Left ventricle myocardium superior (tissue), 1 donor: ENCODE measurements at regions not wholly inside any gene's neighbourhood (a gene's known extent, or its start where the extent isn't known, plus 50 kb on each side); places are given as distances from the start of the nearest gene placed in this dataset.
A peak's percentile ranks its signal among the peaks of the same experiment; 100 is the strongest.
"Not testable (repeated sequence)": the region's sequence is repeated elsewhere in the genome, so short reads cannot be mapped to it uniquely, and the experiment has no call there.

Experiments used
- ATAC-seq: fragments of 200-7000 bp; cut with Tn5 transposase; one replicate; pipeline ENCODE4 v1.9.1; 2020; ENCODE audit warnings: mild to moderate bottlenecking, moderate library complexity
- DNase-seq: peaks from one replicate; pipeline ENCODE4 v3.0.0-alpha.2; 2020
- intact Hi-C: fragments of 100-400 bp; cut with micrococcal nuclease; formaldehyde crosslinking; loops from one replicate; pipeline ENCODE4 v1.11.0; 2022
- donor health status: DM: no; HTN: yes; CAD: no; lungs with severe emphysema.

- intact Hi-C loops: no loop called here
- peak; percentile 75 for DNase-seq
- ATAC-seq: peak; percentile 90
Observed at GRCh38 chr10:11691319-11691755, 50.8 kb upstream of the ECHDC3 start.

- intact Hi-C loops: no loop called here
- ATAC-seq: no peak
- no peak for DNase-seq
Observed at GRCh38 chr10:11689945-11690736, 52.0 kb upstream of the ECHDC3 start.

GRCh38 chr10:11688448-11688795 lies 53.8 kb upstream of the ECHDC3 start:
- DNase-seq, ATAC-seq, intact Hi-C loops: not testable (repeated sequence)

GRCh38 chr10:11687779-11688447 lies 54.3 kb upstream of the ECHDC3 start:
- no peak for ATAC-seq
- intact Hi-C loops: no loop called here
- DNase-seq: no peak

GRCh38 chr10:11687357-11687771 lies 54.8 kb upstream of the ECHDC3 start:
- ATAC-seq (no peak), DNase-seq (no peak)
- intact Hi-C loops: no loop called here

- DNase-seq: peak; percentile 74
- ATAC-seq: peak; percentile 26
- intact Hi-C loops: no loop called here
Observed at GRCh38 chr10:11685787-11686218, 56.4 kb upstream of the ECHDC3 start.

GRCh38 chr10:11684717-11685645 lies 57.2 kb upstream of the ECHDC3 start:
- intact Hi-C loops: no loop called here
- peak; percentile 82 for ATAC-seq
- peak; percentile 80 for DNase-seq

GRCh38 chr10:11684341-11684716 lies 57.9 kb upstream of the ECHDC3 start:
- intact Hi-C loops, ATAC-seq, DNase-seq: not testable (repeated sequence)

- intact Hi-C loops: no loop called here
- no peak for ATAC-seq
- no peak for DNase-seq
Observed at GRCh38 chr10:11683529-11684320, 58.5 kb upstream of the ECHDC3 start.

- ATAC-seq (peak; percentile 24), DNase-seq (no peak)
- intact Hi-C loops: no loop called here
Observed at GRCh38 chr10:11682851-11683250, 59.3 kb upstream of the ECHDC3 start.

GRCh38 chr10:11682267-11682683 lies 59.9 kb upstream of the ECHDC3 start:
- intact Hi-C loops: no loop called here
- no peak for ATAC-seq
- no peak for DNase-seq

GRCh38 chr10:11680496-11680895 lies 61.7 kb upstream of the ECHDC3 start:
- DNase-seq (no peak), ATAC-seq (no peak)
- intact Hi-C loops: no loop called here

GRCh38 chr10:11679946-11680345 lies 62.2 kb upstream of the ECHDC3 start:
- intact Hi-C loops: no loop called here
- ATAC-seq (no peak), DNase-seq (no peak)

GRCh38 chr10:11678074-11678793 lies 63.9 kb upstream of the ECHDC3 start:
- ATAC-seq (no peak), DNase-seq (no peak)
- intact Hi-C loops: no loop called here

- intact Hi-C loops: no loop called here
Observed at GRCh38 chr10:11677480-11677879, 64.7 kb upstream of the ECHDC3 start.

GRCh38 chr10:11673346-11674280 lies 62.2 kb upstream of the USP6NL start:
- DNase-seq: no peak
- intact Hi-C loops: no loop called here

More at GRCh38 chr10:11677480-11677879, 64.7 kb upstream of the ECHDC3 start:
- ATAC-seq (no peak), DNase-seq (no peak)

GRCh38 chr10:11672836-11673235 lies 61.4 kb upstream of the USP6NL start:
- intact Hi-C loops: no loop called here
- DNase-seq (no peak), ATAC-seq (no peak)

More at GRCh38 chr10:11673346-11674280, 62.2 kb upstream of the USP6NL start:
- ATAC-seq: no peak
